Gastroesophageal sphincter (tissue), 3 donors: ENCODE measurements at regions not wholly inside any gene's neighbourhood (a gene's known extent, or its start where the extent isn't known, plus 50 kb on each side); places are given as distances from the start of the nearest gene placed in this dataset.

Experiments
- CTCF ChIP-seq, 4 experiments: fragments of 200-600 bp in 2 of 4; fragments of 450-650 bp in 2 of 4; sonication (generic) in 1 of 4; IDR thresholded peaks; one replicate each; pipeline ENCODE4 v1.5.1; 2017 to 2019; ENCODE audit warnings: antibody characterized with exemption in 4 of 4, mild to moderate bottlenecking in 2 of 4, moderate library complexity in 2 of 4
- EP300 ChIP-seq: sonication (generic); formaldehyde crosslinking; IDR thresholded peaks from one replicate; pipeline ENCODE4 v1.6.1; 2017; ENCODE audit warnings: antibody characterized with exemption, mild to moderate bottlenecking
- POLR2A ChIP-seq, 2 donors: fragments of 450-650 bp; IDR thresholded peaks; one replicate each; pipeline ENCODE4 v1.6.1; 2017; ENCODE audit warnings: antibody characterized with exemption in 2 of 2, mild to moderate bottlenecking in 2 of 2, moderate library complexity in 1 of 2
- POLR2AphosphoS5 ChIP-seq: sonication (generic); formaldehyde crosslinking; IDR thresholded peaks from one replicate; pipeline ENCODE4 v1.6.1; 2017; ENCODE audit warnings: antibody characterized with exemption

- TF ChIP-seq CTCF (IDR thresholded peaks at IDR 0.05) (no peak), POLR2A (IDR thresholded peaks at IDR 0.05) (no peak), EP300 (no peak), POLR2AphosphoS5 (no peak)
Observed at GRCh38 chr5:124894541-124894940, 148.1 kb upstream of the ZNF608 start.
